ENCODE measurements at regions not wholly inside any gene's neighbourhood (a gene's known extent, or its start where the extent isn't known, plus 50 kb on each side); places are given as distances from the start of the nearest gene placed in this dataset.

DNA sequence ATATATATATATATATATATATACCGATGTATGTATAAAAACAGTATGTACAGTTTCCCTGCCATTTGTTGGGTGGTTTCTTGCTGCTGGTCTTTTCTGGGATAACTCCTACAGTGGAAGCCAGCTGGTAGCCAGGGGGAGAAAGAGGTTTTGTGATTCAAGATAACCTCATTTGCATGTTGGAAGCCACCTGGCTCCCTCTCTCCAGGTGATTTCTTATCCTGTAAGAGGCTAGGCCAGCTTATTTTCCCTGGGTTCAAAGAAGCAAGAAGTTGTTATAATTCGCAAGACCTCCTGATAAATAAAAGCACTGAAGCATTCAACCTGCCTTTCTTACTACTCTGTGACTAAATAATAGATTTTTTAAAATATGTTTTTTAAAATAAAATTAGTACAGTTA, 443.3 kb downstream of the VGLL3 start:
- TF ChIP-seq EZH2 (IDR thresholded peaks at IDR 0.05; ENCODE audit: low read depth) (no peak), CTCF (conservative IDR thresholded peaks at IDR 0.05) (no peak)
